ENCODE measurements at regions not wholly inside any gene's neighbourhood (a gene's known extent, or its start where the extent isn't known, plus 50 kb on each side); places are given as distances from the start of the nearest gene placed in this dataset.

- no peak for TF ChIP-seq CTCF (IDR thresholded peaks at IDR 0.05)
- ATAC-seq (ENCODE audit: low FRiP score) (no peak), DNase-seq (ENCODE audit: low spot score) (no peak)
Measured at GRCh38 chr13:106241974-106242953, 293.2 kb downstream of the EFNB2 start.

DNA sequence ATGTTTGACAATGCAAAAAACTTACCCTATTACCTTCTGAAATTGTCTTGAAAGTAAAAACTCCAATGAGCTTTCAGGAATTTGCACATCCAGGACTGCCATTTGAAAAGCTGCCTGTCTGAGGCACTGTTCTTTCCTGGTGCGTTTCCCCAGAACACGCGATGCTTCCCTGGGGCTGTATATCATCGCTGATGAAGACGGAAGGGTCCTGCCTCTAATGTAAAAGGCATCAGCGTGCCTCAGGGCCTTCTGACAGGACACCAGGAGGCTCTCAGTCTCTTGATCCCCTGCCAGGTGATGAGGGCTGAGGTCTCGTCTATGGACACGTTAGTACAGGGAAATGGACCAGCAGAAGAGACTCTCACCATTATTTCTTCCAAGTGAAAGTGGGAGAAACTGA, 296.8 kb downstream of the EFNB2 start:
- DNase-seq (ENCODE audit: low spot score): no peak
- TF ChIP-seq CTCF (IDR thresholded peaks at IDR 0.05): no peak
- ATAC-seq (ENCODE audit: low FRiP score): no peak

GRCh38 chr13:106234636-106235035, 300.8 kb downstream of the EFNB2 start:
- DNase-seq (ENCODE audit: low spot score) (no peak), ATAC-seq (ENCODE audit: low FRiP score) (no peak)
- no peak for TF ChIP-seq CTCF (IDR thresholded peaks at IDR 0.05)

- DNase-seq (ENCODE audit: low spot score) (no peak), ATAC-seq (ENCODE audit: low FRiP score) (no peak)
- TF ChIP-seq CTCF (IDR thresholded peaks at IDR 0.05): no peak
Measured at GRCh38 chr13:106233134-106233735, 302.2 kb downstream of the EFNB2 start.

DNA sequence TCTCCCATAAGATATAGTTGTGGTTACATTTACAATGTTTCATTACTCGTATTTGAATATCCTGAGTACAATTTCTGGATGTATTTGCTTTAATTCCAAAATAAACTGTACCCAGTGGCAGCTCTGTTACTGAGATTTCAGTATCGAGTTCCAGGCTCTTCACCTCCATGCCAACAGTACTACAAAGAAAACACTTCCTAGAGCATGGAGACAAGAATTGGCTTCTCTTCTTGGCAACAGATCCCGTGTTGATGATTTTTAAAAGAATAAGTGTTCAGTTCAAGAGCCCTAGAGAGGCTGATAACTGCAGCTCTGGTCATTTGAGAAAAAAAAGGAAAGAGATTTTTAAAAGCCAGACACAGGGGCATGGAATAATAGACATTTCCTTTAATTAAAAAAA, 302.8 kb downstream of the EFNB2 start:
- ATAC-seq (ENCODE audit: low FRiP score): no peak
- no peak for TF ChIP-seq CTCF (IDR thresholded peaks at IDR 0.05)

DNA sequence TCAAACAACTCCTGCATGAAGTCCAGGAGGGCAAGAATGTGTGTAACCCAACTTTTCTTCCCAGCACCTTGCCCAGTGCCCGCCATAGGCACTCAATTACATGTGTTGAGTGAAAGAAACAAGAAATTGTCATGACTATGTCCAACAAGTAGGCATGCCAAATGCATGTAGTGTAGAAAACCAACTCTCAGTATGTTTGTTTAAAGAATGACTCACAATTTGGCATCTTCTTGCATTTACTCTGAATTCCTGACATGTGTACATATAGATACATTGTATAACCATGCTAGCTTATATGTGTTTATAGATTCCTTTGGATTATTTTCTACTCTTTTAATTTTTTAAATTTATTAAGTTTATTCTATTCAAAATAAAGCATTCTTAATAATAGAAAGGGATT, 305.0 kb downstream of the EFNB2 start:
- TF ChIP-seq CTCF (IDR thresholded peaks at IDR 0.05): no peak
- ATAC-seq (ENCODE audit: low FRiP score) (no peak), DNase-seq (ENCODE audit: low spot score) (no peak)

More for the DNA sequence above, 302.8 kb downstream of the EFNB2 start:
- no peak for DNase-seq (ENCODE audit: low spot score)

All from omental fat pad (tissue), 3 donors.